Erythroblast (primary cell): ENCODE measurements at regions not wholly inside any gene's neighbourhood (a gene's known extent, or its start where the extent isn't known, plus 50 kb on each side); places are given as distances from the start of the nearest gene placed in this dataset.
A peak's percentile ranks its signal among the peaks of the same experiment; 100 is the strongest.

Experiments
- DNase-seq, 2 experiments: peaks; one replicate each; lab custom pipeline; 2025; lab: John Stamatoyannopoulos, UW
- GATA1 ChIP-seq: IDR thresholded peaks from 2 replicates; pipeline ENCODE4 v1.6.1; 2011; ENCODE audit warnings: low read depth, mild to moderate bottlenecking, control low read depth, low read length, moderate library complexity
- POLR2A ChIP-seq: IDR thresholded peaks from 2 replicates; pipeline ENCODE4 v1.6.1; 2011; ENCODE audit warnings: mild to moderate bottlenecking, low read length

- DNase-seq, result no peak
- no peak for TF ChIP-seq GATA1
- no peak for TF ChIP-seq POLR2A
Measured at GRCh38 chr4:149870008-149870407, 54.4 kb upstream of the IQCM start.

GRCh38 chr4:149881744-149882143 lies 66.1 kb upstream of the IQCM start:
- no peak for TF ChIP-seq GATA1
- no peak for TF ChIP-seq POLR2A
- DNase-seq, result no peak

- DNase-seq, result no peak
- TF ChIP-seq GATA1 (no peak), POLR2A (no peak)
Measured at GRCh38 chr4:149882251-149882650, 66.6 kb upstream of the IQCM start.

- DNase-seq, result no peak
- no peak for TF ChIP-seq POLR2A
- no peak for TF ChIP-seq GATA1
Measured at GRCh38 chr4:149884046-149884445, 68.4 kb upstream of the IQCM start.

GRCh38 chr4:149884529-149885181 lies 69.0 kb upstream of the IQCM start:
- TF ChIP-seq GATA1, result no peak
- no peak for TF ChIP-seq POLR2A
- no peak for DNase-seq

GRCh38 chr4:149885896-149886295 lies 70.3 kb upstream of the IQCM start:
- no peak for DNase-seq
- TF ChIP-seq GATA1 (no peak), POLR2A (no peak)

- no peak for TF ChIP-seq POLR2A
- no peak for TF ChIP-seq GATA1
- DNase-seq, result no peak
Measured at GRCh38 chr4:149886786-149887490, 71.3 kb upstream of the IQCM start.

GRCh38 chr4:149889991-149890390 lies 74.3 kb upstream of the IQCM start:
- TF ChIP-seq POLR2A (no peak), GATA1 (no peak)

GRCh38 chr4:149890531-149890930 lies 74.9 kb upstream of the IQCM start:
- TF ChIP-seq GATA1 (no peak), POLR2A (no peak)
- no peak for DNase-seq

More at GRCh38 chr4:149889991-149890390, 74.3 kb upstream of the IQCM start:
- DNase-seq, result no peak

GRCh38 chr4:149891426-149891825 lies 75.8 kb upstream of the IQCM start:
- no peak for TF ChIP-seq GATA1
- TF ChIP-seq POLR2A, result no peak

GRCh38 chr4:149896432-149896831 lies 80.8 kb upstream of the IQCM start:
- no peak for DNase-seq
- TF ChIP-seq GATA1 (no peak), POLR2A (no peak)

More at GRCh38 chr4:149891426-149891825, 75.8 kb upstream of the IQCM start:
- DNase-seq, result no peak

GRCh38 chr4:149897783-149898182 lies 82.1 kb upstream of the IQCM start:
- no peak for TF ChIP-seq POLR2A
- no peak for TF ChIP-seq GATA1
- DNase-seq, result peak in 1 of 2 experiments; percentile 6

GRCh38 chr4:149901128-149901527 lies 85.5 kb upstream of the IQCM start:
- DNase-seq, result no peak
- TF ChIP-seq POLR2A (no peak), GATA1 (no peak)

- DNase-seq, result no peak
- no peak for TF ChIP-seq GATA1
- no peak for TF ChIP-seq POLR2A
Measured at GRCh38 chr4:149902242-149902641, 86.6 kb upstream of the IQCM start.

- DNase-seq, result no peak
- TF ChIP-seq GATA1, result no peak
- no peak for TF ChIP-seq POLR2A
Measured at GRCh38 chr4:149910177-149910576, 94.5 kb upstream of the IQCM start.
